ENCODE measurements at regions not wholly inside any gene's neighbourhood (a gene's known extent, or its start where the extent isn't known, plus 50 kb on each side); places are given as distances from the start of the nearest gene placed in this dataset.
"Not testable (repeated sequence)": the region's sequence is repeated elsewhere in the genome, so short reads cannot be mapped to it uniquely, and the experiment has no call there.

DNA sequence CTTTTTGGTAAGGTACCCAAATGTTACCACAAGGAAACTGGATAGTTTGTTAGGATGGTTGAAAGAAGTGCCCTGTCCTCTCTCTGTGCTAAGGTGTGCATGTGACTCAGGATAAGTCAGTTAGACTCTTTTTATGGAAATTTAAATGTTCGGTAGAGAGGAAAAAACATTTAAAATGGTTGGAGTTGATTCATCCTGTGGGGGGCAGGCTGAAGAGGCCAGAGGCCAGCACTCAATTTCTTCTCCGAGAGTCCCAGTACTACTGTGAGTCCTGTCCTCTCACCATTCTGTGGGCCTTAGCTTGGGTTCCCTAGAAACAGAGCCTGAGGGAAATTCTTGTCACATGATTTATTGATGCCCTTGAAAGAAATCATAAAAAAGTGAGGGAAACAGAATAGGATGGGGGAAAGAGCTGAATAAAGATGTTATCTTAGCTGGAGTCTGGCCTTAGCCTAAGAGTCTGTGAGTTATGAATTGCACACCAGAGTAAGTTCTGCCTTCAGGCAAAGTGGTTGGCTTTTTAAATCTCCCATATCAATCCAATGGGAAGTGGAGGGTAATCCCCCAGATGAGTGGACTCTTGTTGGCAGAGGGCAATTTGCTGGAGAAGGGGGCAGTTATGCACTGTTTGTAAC is 106.5 kb upstream of the GALNT15 start:
- TF ChIP-seq CTCF (IDR thresholded peaks at IDR 0.05; ENCODE audit: low read depth, low read length, missing control alignments) = no peak
- no peak overlapping the region for H3K4me3 ChIP-seq (ENCODE audit: low read depth, low read length)
- no peak for DNase-seq (ENCODE audit: low read depth)
- in situ Hi-C loops (cut with HindIII; ENCODE audit: low sequenced_read_pairs) = no loop called here

- TF ChIP-seq CTCF (IDR thresholded peaks at IDR 0.05; ENCODE audit: low read depth, low read length, missing control alignments) = no peak
- in situ Hi-C loops (cut with HindIII; ENCODE audit: low sequenced_read_pairs) = no loop called here
- DNase-seq (ENCODE audit: low read depth) = peak; percentile 93
- H3K4me3 ChIP-seq (ENCODE audit: low read depth, low read length) = no peak overlapping the region
Observed at GRCh38 chr3:16069149-16069922, 105.1 kb upstream of the GALNT15 start.

- no peak for TF ChIP-seq CTCF (IDR thresholded peaks at IDR 0.05; ENCODE audit: low read depth, low read length, missing control alignments)
- H3K4me3 ChIP-seq (ENCODE audit: low read depth, low read length) = no peak overlapping the region
- DNase-seq (ENCODE audit: low read depth) = no peak
- in situ Hi-C loops (cut with HindIII; ENCODE audit: low sequenced_read_pairs) = loop anchor here (5.0 kb wide), 1 partner anchor 97 kb away; no protein-coding TSS in a partner anchor
Observed at GRCh38 chr3:16070707-16071106, 103.8 kb upstream of the GALNT15 start.

DNA sequence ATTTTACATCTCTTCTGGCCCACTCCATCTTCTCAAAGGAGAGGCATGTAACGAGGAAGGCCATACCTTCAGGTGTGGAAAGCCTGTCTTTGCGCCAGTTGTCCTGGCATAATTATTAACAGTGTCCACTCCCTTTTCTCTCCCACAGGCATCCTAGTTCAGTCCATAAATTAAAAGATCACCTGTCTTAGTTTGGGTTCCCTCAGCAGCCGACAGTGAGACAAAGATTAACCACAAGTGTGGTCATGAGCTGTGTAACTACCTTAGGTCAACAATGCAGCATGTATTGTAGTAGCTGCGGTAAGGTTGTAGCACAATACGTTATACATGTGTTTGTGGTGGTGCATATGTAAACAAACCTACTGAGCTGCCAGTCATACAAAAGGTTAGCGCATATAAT is 103.3 kb upstream of the GALNT15 start:
- no peak for TF ChIP-seq CTCF (IDR thresholded peaks at IDR 0.05; ENCODE audit: low read depth, low read length, missing control alignments)
- no peak for DNase-seq (ENCODE audit: low read depth)
- in situ Hi-C loops (cut with HindIII; ENCODE audit: low sequenced_read_pairs) = loop anchor here (5.0 kb wide), 1 partner anchor 96 kb away; no protein-coding TSS in a partner anchor
- no peak overlapping the region for H3K4me3 ChIP-seq (ENCODE audit: low read depth, low read length)

DNA sequence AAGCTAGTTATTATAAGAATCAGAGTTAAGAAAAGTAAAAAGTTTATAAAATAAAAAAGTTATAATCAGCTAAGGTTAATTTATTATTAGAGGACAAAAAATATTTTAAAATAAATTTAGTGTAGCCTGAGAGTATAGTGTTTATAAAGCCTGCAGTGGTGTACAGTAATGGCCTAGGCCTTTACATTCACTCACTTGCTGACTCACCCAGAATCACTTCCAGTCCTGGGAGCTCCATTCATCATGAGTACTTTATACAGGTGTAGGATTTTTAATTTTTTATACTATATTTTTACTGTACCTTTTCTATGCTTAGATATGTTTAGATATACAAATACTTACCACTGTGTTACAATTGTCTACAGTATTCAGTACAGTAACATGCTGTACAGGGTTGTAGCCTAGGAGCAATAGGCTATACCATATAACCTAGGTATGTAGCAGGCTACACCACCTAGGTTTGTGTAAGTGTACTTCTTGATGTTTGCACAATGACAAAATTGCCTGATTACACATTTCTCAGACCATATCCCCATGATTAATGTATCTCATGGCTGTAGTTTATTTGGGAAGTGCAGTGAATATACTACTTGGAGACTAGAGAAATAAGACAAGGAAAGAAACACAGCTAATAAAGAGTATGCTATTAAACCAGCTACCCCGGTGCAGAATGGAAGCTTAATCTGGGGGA is 101.9 kb upstream of the GALNT15 start:
- TF ChIP-seq CTCF (IDR thresholded peaks at IDR 0.05; ENCODE audit: low read depth, low read length, missing control alignments) = no peak
- H3K4me3 ChIP-seq (ENCODE audit: low read depth, low read length) = no peak overlapping the region
- in situ Hi-C loops (cut with HindIII; ENCODE audit: low sequenced_read_pairs) = loop anchor here (5.0 kb wide), 1 partner anchor 95 kb away; no protein-coding TSS in a partner anchor
- no peak for DNase-seq (ENCODE audit: low read depth)

DNA sequence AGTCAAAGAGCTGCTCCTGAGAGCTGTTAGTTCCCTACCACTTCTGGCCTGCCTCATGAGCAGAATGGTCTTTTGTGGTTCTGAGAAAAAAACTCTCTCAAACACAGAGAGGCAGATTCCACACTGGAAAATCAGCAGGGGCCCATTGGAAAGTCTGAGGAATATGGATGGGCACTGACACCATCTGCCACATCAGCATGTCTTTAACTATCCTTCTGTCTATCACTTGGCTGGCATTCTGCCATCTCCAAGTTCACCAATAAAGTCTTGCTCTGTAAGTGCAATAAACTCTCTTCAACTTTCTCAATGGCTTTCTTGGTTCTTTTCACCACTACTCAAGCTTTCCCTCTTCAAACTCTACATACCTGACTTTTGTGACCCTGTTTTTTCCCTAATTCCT is 101.3 kb upstream of the GALNT15 start:
- no peak overlapping the region for H3K4me3 ChIP-seq (ENCODE audit: low read depth, low read length)
- in situ Hi-C loops (cut with HindIII; ENCODE audit: low sequenced_read_pairs) = loop anchor here (5.0 kb wide), 1 partner anchor 94 kb away; no protein-coding TSS in a partner anchor

GRCh38 chr3:16073990-16074671 is 100.3 kb upstream of the GALNT15 start:
- DNase-seq (ENCODE audit: low read depth); H3K4me3 ChIP-seq (ENCODE audit: low read depth, low read length): not testable (repeated sequence)
- in situ Hi-C loops (cut with HindIII; ENCODE audit: low sequenced_read_pairs) = loop anchor here (5.0 kb wide), 1 partner anchor 93 kb away; no protein-coding TSS in a partner anchor

More for the DNA sequence above, 101.3 kb upstream of the GALNT15 start:
- no peak for DNase-seq (ENCODE audit: low read depth)
- TF ChIP-seq CTCF (IDR thresholded peaks at IDR 0.05; ENCODE audit: low read depth, low read length, missing control alignments) = no peak
